GM18861 (cell line): ENCODE measurements at regions not wholly inside any gene's neighbourhood (a gene's known extent, or its start where the extent isn't known, plus 50 kb on each side); places are given as distances from the start of the nearest gene placed in this dataset.
"Not testable (repeated sequence)": the region's sequence is repeated elsewhere in the genome, so short reads cannot be mapped to it uniquely, and the experiment has no call there.

Experiments
- ATAC-seq: cut with Tn5 transposase; IDR thresholded peaks from one replicate; pipeline ENCODE4 v1.9.1; 2021; ENCODE audit not compliant: unreplicated experiment

DNA sequence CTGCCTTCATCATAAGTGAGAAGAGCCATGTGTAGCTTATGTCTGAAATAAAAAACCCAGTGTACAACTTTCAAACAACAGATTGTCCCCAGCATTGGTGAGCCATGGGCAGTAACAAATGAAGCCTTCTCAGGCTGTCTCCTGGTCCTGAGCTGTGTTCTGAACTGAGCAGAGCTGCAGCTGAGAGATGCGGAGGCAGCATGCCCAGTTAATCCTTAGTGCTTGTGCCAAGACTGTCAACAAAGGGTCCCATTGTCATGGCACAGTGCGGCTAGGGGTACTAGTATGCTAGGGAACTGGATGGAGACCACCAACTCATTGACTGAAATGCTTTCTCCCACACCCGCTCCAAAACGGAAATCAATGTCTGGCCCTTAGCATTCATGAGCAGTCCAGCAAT lies 154.3 kb downstream of the RMST start:
- ATAC-seq = no peak

DNA sequence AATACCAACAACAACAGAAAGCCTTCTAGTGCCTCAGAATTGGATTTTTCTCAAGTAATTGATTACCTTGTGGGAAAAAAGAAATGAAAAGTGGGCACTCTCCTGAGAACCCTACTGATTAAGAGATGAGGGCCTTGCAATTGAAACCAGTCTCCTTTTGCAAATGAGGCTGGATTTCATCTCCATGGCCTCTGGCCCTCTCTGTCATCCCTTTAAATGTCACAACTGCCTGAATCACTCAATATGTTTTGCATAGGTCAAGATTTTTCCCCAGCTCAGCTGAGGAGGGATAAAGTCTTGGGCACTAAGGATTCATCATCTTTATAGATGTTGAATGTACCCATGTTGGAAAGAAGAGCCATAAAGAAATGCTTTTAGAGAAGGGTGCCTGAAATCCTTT lies 166.4 kb downstream of the RMST start:
- ATAC-seq = no peak

GRCh38 chr12:97629382-97629781 lies 166.8 kb downstream of the RMST start:
- ATAC-seq = no peak

GRCh38 chr12:97630356-97630755 lies 167.8 kb downstream of the RMST start:
- no peak for ATAC-seq

GRCh38 chr12:97630875-97631274 lies 168.3 kb downstream of the RMST start:
- no peak for ATAC-seq

- ATAC-seq = no peak
Measured at GRCh38 chr12:97637770-97638169, 175.2 kb downstream of the RMST start.

GRCh38 chr12:97638739-97639138 lies 176.1 kb downstream of the RMST start:
- no peak for ATAC-seq

- no peak for ATAC-seq
Measured at GRCh38 chr12:97639702-97640101, 177.1 kb downstream of the RMST start.

DNA sequence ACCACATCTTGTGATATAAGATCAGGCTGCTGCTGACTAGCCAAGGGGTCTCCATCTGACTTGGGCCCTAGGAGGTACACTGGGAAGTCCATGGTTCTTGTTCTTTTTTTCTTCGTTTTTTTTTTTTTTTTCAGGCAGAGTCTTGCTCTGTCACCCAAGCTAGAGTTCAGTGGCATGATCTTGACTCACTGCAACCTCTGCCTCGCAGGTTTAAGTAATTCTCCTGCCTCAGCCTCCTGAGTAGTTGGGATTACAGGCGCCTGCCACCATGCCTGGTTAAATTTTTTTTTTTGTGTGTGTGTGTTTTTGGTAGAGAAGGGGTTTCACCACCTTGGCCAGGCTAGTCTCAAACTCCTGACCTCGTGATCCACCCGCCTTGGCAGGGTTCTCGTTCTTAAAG lies 178.2 kb downstream of the RMST start:
- ATAC-seq = no peak

DNA sequence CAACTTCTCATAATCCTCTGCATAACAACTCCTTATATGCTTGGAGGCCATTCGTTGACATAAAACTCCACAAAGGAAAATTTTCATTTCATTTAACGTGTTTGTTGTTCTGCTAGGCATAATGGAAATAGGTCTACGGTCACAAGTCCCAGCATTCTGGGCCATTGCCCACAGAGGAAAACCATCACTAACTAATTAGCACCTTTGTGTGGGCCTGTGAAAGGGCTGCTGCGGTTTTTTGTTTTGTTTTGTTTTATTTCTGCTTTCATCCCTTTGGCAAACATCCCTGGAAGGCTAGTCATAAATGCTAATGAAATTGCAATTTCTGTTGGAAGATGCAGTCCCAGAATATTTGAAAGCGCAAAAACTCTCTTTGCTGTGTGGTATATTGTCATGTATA lies 180.3 kb downstream of the RMST start:
- no peak for ATAC-seq

GRCh38 chr12:97643924-97644323 lies 181.3 kb downstream of the RMST start:
- ATAC-seq = no peak

- no peak for ATAC-seq
Measured at GRCh38 chr12:97645726-97646125, 183.1 kb downstream of the RMST start.

DNA sequence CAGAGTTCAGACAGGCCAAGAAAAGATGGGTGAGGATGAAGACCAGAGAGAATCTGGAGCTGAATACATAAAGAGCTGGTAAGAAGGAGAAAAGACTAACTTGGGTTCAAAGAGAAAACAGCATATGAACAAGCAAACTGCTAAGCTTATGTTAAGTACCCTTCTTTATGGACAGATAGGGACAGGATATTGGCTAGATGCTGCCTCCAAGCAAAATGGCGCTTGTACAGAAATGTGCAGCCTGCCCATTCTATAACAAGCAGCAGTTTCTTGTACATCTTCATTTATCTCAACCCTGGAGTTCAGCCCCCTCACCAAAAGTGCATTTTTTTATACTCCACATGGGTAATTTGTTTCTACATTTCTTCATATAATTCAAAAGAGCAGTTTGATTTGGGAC lies 184.5 kb downstream of the RMST start:
- ATAC-seq = no peak

- ATAC-seq = no peak
Measured at GRCh38 chr12:97650242-97650641, 187.6 kb downstream of the RMST start.

DNA sequence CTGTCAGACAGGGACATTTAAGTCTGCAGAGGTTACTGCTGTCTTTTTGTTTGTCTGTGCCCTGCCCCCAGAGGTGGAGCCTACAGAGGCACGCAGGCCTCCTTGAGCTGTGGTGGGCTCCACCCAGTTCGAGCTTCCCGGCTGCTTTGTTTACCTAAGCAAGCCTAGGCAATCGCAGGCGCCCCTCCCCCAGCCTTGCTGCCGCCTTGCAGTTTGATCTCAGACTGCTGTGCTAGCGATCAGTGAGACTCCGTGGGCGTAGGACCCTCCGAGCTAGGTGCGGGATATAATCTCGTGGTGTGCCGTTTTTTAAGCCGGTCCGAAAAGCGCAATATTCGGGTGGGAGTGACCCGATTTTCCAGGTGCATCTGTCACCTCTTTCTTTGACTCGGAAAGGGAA lies 193.9 kb downstream of the RMST start:
- ATAC-seq = not testable (repeated sequence)

DNA sequence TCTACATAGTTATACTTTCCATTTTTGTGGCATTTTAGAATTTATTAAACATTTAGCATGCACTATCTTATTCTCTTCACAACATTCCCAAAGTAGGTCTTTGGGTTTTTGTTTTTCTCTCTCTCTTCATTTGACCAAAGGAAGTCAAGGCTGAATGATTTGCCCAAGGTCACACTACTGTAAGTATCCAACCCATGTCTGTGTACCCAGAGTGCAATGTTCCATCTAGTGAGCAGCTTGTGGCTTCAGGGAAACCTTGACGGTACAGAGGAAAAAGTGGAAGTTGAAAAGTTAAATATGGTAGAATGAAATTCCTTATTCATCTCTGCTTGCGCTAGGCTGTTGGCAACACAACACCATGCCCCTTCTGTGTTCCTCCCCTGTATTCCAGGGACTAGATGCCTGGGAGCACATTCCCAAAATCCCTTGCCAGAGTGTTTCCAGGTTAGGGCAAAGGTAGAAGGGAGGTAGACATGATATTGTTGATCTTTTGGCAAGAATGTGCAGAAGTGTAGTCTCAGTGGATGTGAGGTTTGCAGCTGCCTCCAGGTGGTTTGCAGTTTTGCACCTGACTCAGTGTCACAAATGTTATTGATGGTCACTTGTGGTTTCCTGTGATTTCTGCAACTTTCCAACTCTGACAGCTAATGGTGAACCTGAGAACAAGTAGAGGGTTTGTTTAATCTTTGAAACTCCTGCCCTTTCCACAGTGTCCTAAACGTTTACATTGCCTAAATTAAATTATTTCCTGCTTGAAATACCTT lies 196.7 kb downstream of the RMST start:
- no peak for ATAC-seq

GRCh38 chr12:97666263-97666662 lies 203.7 kb downstream of the RMST start:
- no peak for ATAC-seq

GRCh38 chr12:97672870-97673269 lies 210.3 kb downstream of the RMST start:
- ATAC-seq = no peak

GRCh38 chr12:97680751-97681150 lies 218.1 kb downstream of the RMST start:
- ATAC-seq = no peak

GRCh38 chr12:97681612-97682504 lies 219.3 kb downstream of the RMST start:
- no peak for ATAC-seq

DNA sequence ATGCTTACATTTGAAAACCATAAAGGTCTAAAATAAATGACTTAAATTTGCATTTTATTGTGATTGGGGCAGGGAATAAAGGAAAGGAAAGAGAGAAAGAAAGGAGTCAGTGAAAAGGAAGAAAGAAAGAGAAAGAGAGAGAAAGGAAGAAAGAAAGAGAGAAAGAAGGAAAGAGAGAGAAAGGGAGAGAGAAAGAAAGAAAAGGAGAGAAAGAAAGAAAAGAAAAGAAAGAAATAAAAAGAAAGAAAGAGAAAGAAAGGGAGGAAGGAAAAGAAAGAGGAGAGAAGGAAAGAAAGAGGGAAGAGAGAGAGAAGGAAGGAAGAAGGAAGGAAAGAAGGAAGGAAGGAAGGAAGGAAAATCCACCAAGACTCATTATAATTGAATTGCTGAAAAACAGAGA lies 222.8 kb downstream of the RMST start:
- no peak for ATAC-seq

- no peak for ATAC-seq
Measured at GRCh38 chr12:97701901-97702300, 239.3 kb downstream of the RMST start.
